ENCODE measurements at regions not wholly inside any gene's neighbourhood (a gene's known extent, or its start where the extent isn't known, plus 50 kb on each side); places are given as distances from the start of the nearest gene placed in this dataset.
"Not testable (repeated sequence)": the region's sequence is repeated elsewhere in the genome, so short reads cannot be mapped to it uniquely, and the experiment has no call there.

GRCh38 chr3:68676136-68676535, 256.2 kb downstream of the TAFA4 start:
- DNase-seq (ENCODE audit: low read depth in 1 of 2, low spot score in 1 of 2), result no peak

DNA sequence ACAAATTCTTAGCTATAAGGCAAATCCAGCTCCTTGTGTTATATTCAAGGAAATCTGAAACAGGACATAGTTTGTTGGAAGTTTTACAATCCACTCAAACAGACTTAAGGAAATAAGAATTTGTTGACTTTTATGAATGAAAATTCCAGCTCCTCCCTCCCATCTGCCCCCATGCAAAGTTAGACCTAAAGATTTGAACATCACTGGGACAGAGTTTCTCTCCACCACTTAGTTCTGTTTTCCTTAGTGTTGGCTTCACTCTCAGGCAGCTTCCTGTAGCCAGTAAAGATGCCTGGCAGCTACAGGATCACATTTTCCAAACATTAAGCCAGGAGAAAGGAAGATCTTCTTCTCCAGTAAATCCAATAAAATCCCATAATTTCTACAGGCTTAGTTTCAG, 265.0 kb downstream of the TAFA4 start:
- DNase-seq (ENCODE audit: low read depth in 1 of 2, low spot score in 1 of 2), result no peak

- no peak for DNase-seq (ENCODE audit: low read depth in 1 of 2, low spot score in 1 of 2)
Measured at GRCh38 chr3:68666429-68667136, 265.8 kb downstream of the TAFA4 start.

DNA sequence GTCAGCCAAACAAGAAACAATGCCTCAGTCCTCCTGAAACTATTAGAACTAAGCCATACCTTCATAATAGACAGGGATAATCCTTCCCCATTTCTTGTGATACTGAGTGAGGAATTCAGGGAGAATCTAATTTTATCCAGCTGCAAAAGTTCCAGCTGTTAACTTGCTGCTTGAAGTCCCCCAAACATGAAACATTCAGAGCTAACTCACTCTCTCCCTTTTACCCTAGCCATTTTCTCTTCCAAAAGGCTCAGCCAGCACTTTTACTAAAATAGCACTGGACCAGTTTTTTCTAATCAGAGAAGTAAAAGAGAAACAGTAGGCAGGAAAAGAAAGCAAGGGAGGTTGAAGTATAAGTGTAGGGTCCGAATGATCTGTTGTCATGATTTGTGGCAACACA, 268.1 kb downstream of the TAFA4 start:
- no peak for DNase-seq (ENCODE audit: low read depth in 1 of 2, low spot score in 1 of 2)

DNA sequence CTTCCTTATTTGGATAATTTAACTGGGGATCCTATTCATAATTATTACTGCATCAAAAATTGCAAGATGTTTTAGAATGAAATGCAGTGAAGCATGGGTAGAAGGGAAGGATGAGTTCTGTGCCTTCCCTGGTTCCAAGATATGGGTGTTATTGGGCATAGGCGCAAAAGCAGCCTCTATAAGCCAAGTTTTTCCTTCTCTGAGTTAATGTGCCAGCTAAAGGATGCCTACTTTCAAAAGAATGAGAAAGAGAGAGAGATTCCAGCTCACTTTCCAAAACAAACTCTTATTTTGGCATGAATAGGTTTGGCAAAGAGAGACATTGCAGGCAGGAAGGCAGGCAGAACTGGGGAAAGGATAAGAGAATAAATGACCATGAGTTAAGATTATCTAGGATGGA, 270.2 kb downstream of the TAFA4 start:
- DNase-seq (ENCODE audit: low read depth in 1 of 2, low spot score in 1 of 2), result no peak

DNA sequence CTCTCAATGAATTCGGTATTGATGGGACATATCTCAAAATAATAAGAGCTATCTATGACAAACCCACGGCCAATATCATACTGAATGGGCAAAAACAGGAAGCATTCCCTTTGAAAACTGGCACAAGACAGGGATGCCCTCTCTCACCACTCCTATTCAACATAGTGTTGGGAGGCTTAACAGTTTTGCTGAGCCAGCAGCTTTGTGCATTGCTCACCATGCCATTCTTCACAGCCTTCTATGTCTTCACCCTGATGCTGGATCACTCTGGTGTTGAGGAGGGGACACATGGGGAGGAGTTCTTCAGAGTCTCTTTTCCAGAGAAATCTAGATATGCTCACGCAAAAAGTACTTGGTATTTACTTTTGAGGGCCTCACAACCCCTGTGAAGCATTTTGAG, 281.7 kb downstream of the TAFA4 start:
- not testable (repeated sequence) for DNase-seq (ENCODE audit: low read depth in 1 of 2, low spot score in 1 of 2)

DNA sequence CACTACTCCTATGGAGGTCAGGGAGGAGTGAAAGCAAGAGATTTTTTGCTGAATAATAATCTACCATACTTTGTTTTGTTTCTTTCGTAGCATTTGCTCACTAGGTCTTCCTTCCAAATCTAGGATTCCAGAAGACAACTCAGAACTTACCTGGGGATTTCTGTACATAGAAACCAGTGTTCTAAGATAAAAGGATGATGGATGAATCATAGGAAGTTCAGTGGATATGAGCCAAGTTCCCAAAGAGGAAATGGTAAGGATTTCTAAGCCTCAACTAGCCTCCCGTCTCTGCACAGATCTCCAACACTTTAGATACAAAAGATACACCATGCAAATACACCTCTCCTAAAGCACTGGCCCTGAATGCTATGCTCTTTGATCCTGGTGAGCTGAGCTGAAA, 283.9 kb downstream of the TAFA4 start:
- DNase-seq (ENCODE audit: low read depth in 1 of 2, low spot score in 1 of 2), result no peak

DNA sequence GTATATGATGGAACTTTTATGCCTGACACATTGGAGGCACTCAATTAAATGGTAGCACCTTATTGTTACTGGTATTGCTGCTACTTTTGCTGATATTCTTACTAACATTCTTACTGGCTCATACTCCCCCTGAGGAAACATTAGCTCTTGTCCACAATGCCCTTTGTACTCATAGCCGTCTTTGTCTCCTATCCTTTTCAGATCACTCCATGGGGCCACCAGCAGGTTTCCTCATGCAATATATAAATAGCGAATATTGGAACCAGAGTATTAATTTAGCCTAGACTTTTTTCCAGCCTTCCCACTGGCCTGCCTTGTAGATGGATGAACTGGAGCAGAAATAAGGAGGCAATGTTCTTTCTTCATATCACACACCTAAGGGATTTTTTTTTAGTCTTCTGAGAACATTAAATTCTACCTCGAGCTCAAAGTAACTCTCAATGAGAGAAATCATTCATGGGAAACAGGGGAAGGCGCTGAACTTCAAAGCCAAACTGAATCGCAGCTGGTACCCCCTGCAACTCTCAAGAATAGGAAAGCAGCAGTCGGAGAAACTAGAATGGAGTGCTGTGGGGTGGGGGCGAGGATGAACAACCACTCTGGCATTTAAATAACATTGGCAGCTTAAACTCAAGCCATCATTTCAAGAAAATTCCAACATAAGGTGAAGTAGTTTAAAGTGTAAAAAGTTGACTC, 300.3 kb downstream of the TAFA4 start:
- no peak for DNase-seq (ENCODE audit: low read depth in 1 of 2, low spot score in 1 of 2)

DNA sequence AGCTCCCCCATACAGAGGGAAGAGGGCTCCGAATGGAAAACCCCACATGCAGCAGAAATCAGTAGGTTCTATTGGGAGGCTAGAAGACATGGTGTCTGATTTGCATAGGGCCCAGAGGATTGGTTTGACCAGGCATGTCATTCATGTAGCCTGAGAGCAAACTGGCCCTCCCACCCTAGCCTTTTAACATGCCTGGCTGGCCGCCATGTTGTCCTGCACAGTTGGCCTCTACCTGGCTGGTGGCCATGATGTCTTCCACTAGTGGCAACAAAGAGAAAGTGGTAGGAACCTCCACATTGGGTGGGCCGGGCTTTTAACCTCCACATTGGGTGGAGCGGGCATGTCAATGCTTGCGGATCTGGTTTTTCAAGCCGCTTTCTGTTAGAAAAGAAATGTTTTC, 312.1 kb downstream of the TAFA4 start:
- no peak for DNase-seq (ENCODE audit: low read depth in 1 of 2, low spot score in 1 of 2)

DNA sequence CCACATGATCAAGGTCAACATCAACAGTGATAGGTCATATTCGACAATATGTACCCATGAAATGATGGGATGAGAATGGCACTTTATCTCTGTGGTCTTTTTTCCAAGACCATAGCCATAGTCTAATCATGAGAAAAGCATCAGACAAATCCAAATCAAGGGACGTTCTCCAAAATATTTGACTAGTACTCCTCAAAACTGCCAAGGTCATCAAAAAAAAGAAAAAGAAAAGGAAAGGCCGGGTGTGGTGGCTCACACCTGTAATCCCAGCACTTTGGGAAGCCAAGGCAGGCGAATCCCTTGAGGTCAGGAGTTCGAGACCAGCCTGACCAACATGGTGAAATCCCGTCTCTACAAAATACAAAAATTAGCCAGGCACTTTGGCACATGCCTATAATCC, 318.3 kb downstream of the TAFA4 start:
- no peak for DNase-seq (ENCODE audit: low read depth in 1 of 2, low spot score in 1 of 2)

DNA sequence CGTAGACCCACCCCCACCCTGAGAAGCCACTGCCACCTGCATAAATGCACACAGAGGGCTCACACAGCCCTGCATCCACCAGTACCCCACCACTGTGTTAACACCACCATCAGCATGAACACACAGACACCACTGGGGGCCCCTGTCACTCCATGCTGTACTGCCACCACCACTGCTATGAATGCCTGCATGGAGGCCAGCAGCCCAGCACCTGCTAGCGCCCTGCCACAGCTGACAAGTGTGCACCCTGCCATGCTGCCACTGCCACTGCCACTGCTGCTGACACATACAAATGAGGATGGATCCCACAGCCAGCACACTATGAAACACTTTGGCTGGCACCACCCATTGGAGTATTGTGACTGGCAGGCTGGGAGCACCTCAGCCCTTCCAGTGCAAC, 361.0 kb downstream of the TAFA4 start:
- DNase-seq (ENCODE audit: low read depth in 1 of 2, low spot score in 1 of 2), result no peak

DNA sequence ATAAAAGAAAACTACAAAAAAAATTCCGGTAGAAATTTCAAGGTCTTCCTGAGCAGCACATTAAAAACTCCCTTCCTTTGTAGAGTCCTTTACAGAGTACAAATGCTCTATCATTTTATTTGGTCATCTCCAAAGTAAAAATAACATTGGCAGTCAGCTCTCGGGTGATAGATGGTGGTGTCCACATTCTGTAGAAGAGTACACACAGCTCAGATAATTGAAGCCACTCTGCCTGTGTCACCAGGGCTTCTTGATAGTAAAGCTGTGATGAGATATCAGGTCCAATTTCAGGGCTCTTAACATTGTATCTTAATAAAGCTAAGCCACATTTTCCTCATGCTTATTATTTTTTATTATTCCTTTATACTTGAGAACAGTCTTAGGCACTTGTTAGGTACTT, 371.6 kb downstream of the TAFA4 start:
- no peak for DNase-seq (ENCODE audit: low read depth in 1 of 2, low spot score in 1 of 2)

DNA sequence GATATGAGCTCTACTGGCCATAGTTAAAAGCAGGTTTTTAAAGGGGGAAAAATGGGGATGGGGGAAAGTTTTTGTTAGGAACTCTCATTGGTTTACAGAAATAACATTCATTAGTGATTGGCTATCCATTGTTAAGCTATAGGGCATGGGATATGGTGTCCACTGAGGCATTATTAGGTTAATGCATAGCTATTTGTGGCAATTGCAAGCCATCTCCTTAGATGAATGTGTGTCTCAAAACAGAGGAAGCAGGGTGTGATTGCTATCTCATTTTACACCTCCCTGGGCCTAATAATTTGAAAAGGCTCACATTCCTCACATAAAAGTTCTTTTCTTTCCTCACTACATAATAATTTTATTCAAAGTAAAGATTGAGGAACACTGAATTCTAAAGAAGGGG, 396.6 kb downstream of the TAFA4 start:
- no peak for DNase-seq (ENCODE audit: low read depth in 1 of 2, low spot score in 1 of 2)

DNA sequence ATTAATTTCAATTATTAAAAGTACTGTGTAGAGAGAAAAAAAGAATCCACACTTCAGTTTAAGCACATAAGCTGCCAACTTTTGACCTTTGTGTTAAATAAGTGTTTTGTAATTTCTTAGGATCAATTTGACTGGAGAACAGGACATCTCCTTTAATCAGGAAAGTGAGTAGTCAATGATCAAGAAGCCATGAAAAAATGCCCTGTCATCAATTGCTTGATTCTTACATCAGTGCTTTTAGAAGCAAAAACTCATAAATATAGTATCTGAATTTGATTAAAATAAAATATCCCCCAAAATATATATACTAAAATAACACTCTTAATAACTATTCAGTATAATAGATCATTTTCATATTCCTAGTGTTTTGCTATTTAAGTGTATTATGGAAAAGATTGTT, 409.0 kb downstream of the TAFA4 start:
- DNase-seq (ENCODE audit: low read depth in 1 of 2, low spot score in 1 of 2), result no peak

GRCh38 chr3:68515237-68515636, 417.1 kb downstream of the TAFA4 start:
- DNase-seq (ENCODE audit: low read depth in 1 of 2, low spot score in 1 of 2), result no peak

DNA sequence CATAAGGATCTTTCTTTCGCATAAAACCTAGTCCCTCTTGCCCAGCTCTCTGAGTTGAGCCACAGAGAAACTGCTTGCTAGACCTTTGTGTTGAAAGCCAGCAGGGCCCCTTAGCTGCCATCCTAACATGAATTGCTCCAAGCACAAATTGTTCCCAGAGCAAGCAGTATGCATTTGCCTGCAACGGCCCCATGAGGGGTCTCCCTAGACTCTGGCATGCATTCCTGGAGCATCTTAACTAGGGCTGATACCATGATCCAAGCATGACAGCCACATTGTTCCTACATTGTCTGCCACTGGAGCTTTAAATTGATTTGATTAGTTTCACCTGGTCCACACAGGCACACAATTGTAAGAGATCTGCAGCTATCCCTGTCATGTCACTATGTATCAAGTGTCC, 428.1 kb downstream of the TAFA4 start:
- DNase-seq (ENCODE audit: low read depth in 1 of 2, low spot score in 1 of 2), result no peak

DNA sequence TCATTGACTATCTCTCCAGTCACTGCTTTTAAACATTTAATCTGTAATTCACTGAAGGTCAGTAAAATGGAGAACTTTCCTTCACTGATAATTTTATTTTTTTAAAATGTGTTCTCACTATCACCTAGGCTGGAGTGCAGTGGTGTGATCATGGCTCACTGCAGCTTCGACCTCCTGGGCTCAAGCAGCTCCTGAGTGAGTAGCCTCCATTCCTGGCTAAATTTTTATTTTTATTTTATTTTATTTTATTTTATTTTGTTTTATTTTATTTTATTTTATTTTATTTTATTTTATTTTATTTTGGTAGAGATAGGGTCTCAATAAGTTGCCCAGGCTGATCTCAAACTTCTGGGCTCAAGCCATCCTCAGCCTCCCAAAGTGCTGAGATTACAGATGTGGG, 446.5 kb downstream of the TAFA4 start:
- not testable (repeated sequence) for DNase-seq (ENCODE audit: low read depth in 1 of 2, low spot score in 1 of 2)

DNA sequence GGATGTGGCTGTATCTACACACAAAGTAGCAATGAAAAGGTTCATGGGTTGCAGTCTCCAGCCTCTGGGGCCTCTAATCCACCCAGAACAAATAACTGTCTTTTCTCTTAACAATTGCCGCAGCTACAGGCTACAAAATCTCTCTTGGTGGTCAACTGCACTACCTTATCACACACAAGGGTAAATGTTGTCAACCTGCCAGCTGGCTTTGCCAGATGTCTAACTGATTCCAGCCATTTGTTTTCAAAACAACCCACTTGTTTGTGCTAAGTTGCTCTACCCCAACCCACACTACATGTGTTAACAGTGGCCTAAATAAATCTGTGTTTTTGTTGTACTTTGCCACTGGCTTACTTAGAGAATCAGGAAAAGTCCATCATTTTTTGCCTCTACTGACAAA, 447.3 kb downstream of the TAFA4 start:
- DNase-seq (ENCODE audit: low read depth in 1 of 2, low spot score in 1 of 2), result no peak

DNA sequence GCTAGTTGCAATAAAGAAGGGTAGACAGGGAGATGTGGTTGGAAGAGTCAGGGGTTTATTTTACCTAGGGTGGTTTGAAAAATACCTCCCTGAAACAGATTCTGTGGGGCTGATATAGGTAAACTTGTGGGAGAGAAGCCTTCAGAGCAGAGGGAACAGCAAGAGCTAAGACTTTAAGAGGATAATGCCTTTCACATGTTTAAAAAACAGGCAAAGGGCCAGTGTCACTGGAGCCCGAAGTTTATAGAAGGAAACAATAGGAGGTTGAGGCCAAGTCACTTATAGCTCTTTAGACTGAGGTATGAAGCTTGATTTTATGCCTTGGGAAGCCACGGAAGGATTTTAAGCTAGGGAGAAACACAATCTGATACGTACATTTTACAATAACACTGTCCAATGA, 448.7 kb downstream of the TAFA4 start:
- no peak for DNase-seq (ENCODE audit: low read depth in 1 of 2, low spot score in 1 of 2)

DNA sequence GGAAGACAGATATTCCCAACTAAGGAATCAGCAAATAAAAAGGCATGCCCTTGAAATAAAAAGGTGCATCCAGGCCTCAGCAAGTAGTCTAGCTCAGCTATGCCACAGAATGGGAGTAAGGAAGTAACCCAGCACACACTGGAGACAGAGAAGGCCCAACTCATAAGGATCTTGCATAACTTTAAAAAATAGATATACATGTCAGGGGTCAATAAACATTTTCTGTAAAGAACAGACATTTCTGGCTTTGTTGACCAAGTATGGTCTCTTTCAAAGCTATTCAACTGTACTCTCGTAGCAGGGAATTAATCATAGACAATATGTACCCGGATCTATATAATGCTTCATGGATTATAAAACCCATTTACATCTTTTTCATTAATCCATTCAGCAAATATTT, 449.3 kb downstream of the TAFA4 start:
- DNase-seq (ENCODE audit: low read depth in 1 of 2, low spot score in 1 of 2), result no peak

DNA sequence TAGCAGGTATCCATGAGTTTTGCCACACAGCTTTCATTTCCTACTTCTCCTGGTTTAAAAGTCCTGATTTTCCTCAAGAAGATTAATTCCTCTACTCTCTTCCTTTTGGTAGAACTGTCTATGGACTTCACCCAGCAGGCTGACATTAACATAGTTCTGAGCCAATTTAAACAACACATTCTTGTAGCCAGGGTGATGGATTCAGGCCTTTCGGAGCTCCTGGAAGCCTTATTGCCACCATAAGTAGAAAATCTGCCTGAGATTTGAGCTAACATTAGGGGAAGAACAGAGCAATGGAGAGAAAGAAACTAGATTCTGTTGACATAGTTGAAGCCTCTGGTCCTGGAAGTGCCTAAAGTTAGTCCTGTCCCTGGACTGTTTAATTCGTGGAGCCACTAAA, 449.8 kb downstream of the TAFA4 start:
- DNase-seq (ENCODE audit: low read depth in 1 of 2, low spot score in 1 of 2), result no peak

DNA sequence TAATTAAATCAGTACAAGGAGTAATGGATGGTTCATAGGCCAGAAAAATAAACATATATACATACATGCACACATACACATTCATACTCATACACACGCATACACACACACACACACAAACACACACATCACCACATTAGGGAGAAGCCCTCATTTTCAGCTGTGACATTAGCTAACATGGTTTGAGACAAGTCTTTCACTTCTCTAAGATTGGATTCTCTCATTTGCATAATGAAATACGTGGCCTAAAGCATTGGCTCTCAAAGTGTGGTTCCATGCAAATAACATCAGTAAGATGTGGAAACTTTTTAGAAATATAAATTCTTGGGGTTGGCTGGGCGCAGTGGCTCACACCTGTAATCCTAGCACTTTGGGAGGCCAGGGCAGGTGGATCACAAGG, 452.6 kb downstream of the TAFA4 start:
- DNase-seq (ENCODE audit: low read depth in 1 of 2, low spot score in 1 of 2), result no peak

Data from activated T-helper 1 cell treated with anti-CD3 and anti-CD28 coated beads, Interleukin-2, amount 50 U/mL, for 16 hours (primary cell).